DND-41 (cell line): ENCODE measurements at regions not wholly inside any gene's neighbourhood (a gene's known extent, or its start where the extent isn't known, plus 50 kb on each side); places are given as distances from the start of the nearest gene placed in this dataset.

Source experiments
- EZH2 ChIP-seq: IDR thresholded peaks from 3 replicates; pipeline ENCODE4 v1.6.1; 2012; ENCODE audit warnings: borderline replicate concordance, low read depth, mild to moderate bottlenecking, moderate library complexity, low read length, inconsistent platforms; ENCODE audit not compliant: severe bottlenecking
- TF ChIP-seq, protein P1 (sequence below): IDR thresholded peaks from 2 replicates; pipeline ENCODE4 v1.5.1; 2012; ENCODE audit warnings: borderline replicate concordance, low read length, moderate library complexity, mild to moderate bottlenecking; ENCODE audit not compliant: poor library complexity, severe bottlenecking; ENCODE audit errors: extremely low read depth

DNA sequence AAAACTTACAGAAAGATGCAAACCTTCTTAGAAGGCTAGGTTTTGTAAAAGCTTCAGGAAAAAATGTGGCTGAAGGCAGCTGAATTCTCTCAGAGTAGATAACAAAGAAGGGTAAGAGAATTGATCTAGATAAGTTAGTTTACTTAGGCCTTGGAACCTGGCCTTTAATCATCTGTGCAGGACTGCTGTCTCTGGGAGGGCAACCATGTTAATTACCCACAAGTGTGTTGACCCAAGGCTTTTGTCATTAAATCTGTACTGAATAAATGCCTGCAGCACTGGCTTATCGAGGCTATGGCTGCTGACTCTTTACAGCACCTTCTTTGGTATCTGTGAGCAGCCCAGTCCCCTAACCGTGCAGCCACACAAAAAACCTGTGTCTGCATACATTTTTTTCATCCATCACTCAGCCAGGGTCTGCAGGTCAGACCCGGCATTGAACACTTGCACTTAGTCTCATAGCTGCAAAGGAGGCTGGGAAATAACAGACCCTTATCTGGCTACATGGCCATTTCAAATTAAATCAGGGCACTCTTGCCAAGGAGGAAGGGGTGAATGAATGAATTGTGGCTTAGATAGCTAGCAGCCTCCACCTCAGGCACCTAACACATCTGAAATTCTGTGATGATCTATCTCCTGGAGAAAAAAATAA is 86.4 kb upstream of the EPCAM start:
- TF ChIP-seq, protein P1, sequence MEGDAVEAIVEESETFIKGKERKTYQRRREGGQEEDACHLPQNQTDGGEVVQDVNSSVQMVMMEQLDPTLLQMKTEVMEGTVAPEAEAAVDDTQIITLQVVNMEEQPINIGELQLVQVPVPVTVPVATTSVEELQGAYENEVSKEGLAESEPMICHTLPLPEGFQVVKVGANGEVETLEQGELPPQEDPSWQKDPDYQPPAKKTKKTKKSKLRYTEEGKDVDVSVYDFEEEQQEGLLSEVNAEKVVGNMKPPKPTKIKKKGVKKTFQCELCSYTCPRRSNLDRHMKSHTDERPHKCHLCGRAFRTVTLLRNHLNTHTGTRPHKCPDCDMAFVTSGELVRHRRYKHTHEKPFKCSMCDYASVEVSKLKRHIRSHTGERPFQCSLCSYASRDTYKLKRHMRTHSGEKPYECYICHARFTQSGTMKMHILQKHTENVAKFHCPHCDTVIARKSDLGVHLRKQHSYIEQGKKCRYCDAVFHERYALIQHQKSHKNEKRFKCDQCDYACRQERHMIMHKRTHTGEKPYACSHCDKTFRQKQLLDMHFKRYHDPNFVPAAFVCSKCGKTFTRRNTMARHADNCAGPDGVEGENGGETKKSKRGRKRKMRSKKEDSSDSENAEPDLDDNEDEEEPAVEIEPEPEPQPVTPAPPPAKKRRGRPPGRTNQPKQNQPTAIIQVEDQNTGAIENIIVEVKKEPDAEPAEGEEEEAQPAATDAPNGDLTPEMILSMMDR: no peak
- no peak for TF ChIP-seq EZH2
